HG02763 (cell line): ENCODE measurements at regions not wholly inside any gene's neighbourhood (a gene's known extent, or its start where the extent isn't known, plus 50 kb on each side); places are given as distances from the start of the nearest gene placed in this dataset.
"Not testable (repeated sequence)": the region's sequence is repeated elsewhere in the genome, so short reads cannot be mapped to it uniquely, and the experiment has no call there.

Source experiments
- ATAC-seq: cut with Tn5 transposase; IDR thresholded peaks from one replicate; pipeline ENCODE4 v1.9.1; 2021; ENCODE audit warnings: mild to moderate bottlenecking, moderate library complexity; ENCODE audit not compliant: unreplicated experiment

GRCh38 chr4:29704059-29704458 is 1016.1 kb upstream of the PCDH7 start:
- no peak for ATAC-seq

DNA sequence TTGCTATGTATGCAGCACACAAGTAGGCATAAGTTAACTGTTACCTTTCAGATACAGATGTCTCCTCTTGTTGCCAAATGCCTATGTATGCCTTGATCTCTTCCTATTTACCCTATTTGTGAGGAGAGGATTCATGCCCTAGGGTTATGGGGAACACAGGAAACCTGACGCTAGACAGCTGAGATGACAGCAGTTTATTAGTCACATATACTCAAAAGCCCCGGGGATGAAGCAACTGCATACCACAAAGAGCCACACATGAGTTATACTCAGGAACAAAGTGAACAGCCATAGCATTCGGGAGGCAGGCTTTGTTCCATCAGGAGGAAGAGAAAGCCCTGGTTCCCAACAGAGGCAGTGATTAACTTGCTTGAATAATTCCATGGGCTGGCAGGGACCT is 1011.7 kb upstream of the PCDH7 start:
- no peak for ATAC-seq

DNA sequence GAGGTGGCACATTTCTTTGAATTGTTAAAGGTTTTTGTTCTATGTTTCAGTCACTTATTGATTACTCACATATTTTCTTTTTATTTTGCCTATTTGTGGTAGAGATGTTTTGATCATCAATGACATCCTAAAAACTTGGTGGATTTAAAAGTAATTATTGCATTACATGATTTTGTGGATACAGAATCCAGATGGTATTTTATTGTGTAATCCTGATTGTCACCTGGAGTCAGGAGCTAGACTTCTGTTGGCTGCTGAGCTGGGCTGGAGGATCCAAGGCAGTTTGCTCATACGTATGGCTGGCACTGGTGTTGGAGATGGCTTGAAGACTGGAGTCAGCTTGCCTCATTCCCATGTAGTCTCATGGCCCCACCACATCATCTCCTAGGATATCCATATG is 1009.6 kb upstream of the PCDH7 start:
- no peak for ATAC-seq

DNA sequence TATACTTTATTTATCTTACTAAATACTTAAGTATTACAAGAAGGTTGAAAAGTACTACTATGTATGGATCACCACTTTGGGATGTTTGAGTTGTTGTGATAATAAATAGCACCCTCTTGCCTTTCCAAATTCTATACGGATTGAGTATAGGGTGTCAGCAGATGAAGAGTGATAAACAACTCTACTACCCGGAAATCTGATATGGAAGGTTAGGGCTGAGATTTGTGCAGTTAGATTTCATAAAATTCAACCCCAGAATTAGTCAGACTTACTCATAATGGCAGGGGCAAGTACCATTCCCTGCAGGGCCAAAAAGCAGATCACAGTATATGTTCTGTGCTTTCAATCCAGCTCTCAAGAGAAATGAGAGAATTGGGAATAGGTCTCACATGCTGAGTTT is 1008.9 kb upstream of the PCDH7 start:
- no peak for ATAC-seq

DNA sequence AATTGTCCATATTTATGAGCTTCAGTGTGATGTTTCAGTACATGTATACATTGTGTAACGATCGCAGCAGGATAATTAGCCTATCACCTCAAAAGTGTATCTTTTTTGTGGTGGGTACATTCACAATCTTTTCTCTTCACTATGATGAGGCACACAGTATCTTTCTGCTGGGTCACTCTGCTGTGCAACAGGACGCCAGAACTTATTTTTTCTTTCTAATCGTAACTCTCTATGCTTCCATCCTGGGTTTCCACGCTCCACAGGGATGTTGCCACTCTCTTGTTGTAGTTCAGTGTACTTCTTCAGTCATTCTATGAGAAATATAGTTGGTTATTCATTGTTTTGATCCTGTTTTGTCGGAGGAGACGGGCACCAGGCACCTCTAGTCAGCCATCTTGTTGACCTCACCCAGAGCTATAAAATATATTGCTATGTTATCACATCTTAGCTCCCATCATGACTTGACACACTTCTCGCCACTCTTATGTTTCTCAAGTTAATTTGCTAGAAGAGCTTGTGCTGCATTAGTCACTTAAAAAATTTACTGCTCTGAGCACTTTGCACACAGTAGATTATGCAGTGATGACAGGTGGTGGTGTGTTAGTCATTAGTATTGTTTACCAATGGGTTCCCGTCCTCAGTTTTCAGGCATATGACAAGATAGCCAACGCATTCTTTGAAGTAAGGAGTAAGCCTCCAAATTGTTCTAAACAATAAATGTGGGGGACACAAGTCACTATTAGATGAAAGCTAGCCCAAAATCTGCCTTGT is 1002.7 kb upstream of the PCDH7 start:
- no peak for ATAC-seq

DNA sequence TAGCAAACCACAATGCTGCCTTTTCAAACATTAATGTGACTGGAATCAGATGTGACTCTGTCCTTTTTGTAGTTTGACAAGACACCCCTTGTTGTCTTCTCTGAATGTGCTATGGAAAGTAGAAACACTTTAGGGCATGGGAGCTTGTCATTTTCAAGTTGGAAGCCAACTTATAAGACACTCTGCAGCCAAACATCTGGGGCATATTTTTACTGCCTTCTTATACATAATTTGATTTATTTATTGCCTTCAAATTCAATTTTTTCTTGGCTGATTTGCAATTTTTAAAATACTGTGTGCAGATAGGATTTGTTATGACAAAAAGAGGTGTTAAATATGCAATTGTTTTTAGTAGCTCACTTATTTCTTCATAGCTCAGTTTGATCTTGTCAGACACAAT is 1002.0 kb upstream of the PCDH7 start:
- ATAC-seq, result no peak

GRCh38 chr4:29722253-29722652 is 997.9 kb upstream of the PCDH7 start:
- no peak for ATAC-seq

- no peak for ATAC-seq
Measured at GRCh38 chr4:29726938-29727337, 993.2 kb upstream of the PCDH7 start.

- no peak for ATAC-seq
Measured at GRCh38 chr4:29734343-29735213, 985.6 kb upstream of the PCDH7 start.

DNA sequence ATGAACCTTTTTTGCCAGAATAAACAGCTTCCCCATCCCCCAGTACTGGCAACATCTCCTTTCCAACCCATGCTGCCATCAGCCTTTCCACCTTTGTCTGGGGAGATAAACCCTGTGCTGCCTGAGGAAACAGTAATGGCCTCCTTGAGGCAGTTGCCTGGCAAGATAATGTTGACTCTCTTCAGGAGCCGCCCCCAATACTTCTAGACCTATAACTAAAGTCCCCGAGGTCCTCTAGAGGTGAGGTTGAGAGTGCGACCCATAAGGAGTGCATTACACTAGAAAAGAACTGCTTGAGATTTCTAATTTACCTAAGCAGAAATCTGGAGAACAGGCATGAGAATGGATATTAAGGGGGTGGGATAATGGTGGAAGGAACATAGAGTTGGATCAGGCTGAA is 963.2 kb upstream of the PCDH7 start:
- no peak for ATAC-seq

- no peak for ATAC-seq
Measured at GRCh38 chr4:29762151-29762550, 958.0 kb upstream of the PCDH7 start.

GRCh38 chr4:29770627-29771026 is 949.5 kb upstream of the PCDH7 start:
- ATAC-seq, result no peak

- not testable (repeated sequence) for ATAC-seq
Measured at GRCh38 chr4:29788123-29788522, 932.0 kb upstream of the PCDH7 start.

DNA sequence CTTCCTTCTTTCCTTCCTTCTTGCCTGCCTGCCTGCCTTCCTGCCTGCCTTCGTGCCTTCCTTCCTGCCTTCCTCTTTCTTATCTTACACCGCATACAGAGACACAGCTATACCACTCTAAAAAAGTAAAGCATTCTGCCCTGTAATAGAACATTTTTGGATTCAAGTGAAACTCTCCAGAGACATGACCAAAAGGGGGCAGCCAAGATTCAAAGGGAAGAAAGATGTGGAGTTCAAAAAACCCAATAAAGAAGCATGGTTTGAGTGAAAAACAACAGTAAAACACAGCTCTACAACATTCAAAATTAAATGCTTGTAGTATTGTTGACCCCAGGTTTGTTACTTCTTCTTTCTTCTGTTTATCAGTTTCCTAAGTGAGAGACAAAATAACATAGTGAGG is 914.9 kb upstream of the PCDH7 start:
- ATAC-seq, result no peak

DNA sequence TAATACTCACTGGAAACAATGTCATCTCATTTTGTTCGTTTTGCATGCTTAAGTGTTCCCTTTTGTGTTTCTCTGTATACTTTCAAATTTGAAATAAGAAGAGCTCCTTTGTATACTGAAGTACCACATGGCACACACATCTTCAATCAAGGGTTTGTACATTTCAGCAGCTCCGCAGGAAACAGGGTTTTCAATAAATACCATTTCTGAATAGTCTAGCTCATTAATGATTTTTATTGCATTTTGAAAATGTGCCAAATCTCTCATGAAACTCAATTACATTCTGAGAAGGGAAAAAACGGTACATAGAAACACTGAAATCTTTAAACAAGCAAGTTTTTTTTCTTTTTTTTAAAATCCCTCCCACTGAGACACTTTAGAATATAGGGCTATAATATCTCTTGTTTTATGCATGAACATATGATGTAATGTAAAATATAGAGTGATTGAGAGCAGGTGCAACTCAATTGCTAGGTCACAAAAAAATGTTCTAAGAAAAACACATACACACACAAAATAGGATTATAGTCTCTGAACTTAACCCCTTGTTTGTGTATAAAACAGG is 914.2 kb upstream of the PCDH7 start:
- no peak for ATAC-seq

GRCh38 chr4:29817961-29818360 is 902.2 kb upstream of the PCDH7 start:
- ATAC-seq, result no peak

DNA sequence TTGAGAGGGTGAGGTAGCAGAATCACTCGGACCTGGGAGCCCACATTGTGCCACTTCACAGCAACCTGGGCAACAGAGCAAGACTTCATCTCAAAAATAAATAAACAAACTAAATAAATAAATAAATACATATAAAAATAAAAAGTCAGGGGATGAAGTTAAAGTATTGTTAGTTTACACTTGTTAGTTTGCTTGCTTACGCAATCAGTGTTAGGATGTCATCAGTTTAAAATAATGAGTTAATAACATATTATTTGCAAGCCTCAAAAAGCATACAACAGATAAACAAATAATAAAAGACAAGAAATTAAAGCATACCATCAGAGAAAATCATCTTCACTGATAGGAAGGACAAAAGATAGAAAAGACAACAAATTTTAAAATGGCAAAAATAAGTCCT is 891.1 kb upstream of the PCDH7 start:
- no peak for ATAC-seq

DNA sequence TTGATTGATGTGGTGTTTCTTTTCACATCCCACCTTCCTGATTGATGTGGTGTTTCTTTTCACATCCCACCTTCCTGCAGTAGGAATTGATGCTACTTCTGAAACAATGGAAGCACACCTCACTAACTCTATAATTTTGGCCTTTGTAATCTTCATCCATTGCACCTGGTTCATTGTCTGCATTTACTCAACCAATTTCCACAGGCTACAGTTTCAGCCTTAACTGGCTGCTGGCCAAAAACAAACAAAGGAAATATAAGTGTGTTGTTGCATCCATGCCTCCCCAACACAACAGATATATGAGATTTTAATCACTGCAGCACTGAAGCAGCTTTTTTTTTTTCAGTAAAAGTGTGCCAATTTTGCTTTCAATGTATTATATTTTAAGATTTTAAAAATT is 867.6 kb upstream of the PCDH7 start:
- ATAC-seq, result no peak

DNA sequence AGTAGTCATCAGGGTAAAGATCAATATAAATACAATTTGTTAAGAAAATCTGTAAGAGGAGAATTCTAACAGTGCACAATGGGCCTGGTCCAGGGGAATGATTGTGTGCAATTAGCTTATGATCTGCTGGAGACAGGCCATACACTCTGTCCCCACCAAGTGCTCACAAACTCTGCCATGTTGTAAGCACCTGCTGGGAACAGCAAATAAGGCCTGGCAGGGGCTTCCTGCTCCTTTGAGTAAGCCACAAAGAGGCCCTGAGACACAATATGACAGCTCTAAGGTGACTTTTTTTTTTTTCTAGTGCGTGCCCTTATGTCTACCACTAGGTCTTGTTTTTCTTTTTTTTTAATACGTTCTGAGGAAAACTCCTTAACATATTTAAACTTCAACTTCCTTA is 866.3 kb upstream of the PCDH7 start:
- no peak for ATAC-seq

DNA sequence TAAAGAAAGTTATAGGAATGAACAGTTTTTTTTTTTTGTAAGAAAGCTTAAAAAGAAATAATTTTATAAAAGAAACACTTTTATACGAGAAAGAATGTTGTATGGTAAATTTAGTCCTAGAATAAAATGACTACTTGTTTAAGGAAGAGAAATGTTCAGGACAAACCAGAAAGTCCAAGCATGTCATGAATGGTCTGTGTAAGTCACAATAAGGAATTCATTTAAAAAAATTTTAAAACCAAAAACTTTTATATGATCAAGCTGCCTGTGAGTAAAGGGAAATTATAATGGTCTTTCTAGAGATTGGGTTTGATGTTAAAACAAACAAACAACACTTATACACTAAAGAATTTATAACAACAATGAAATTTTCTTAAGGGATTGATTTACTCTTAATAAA is 858.9 kb upstream of the PCDH7 start:
- ATAC-seq, result no peak

GRCh38 chr4:29867412-29867811 is 852.8 kb upstream of the PCDH7 start:
- no peak for ATAC-seq

DNA sequence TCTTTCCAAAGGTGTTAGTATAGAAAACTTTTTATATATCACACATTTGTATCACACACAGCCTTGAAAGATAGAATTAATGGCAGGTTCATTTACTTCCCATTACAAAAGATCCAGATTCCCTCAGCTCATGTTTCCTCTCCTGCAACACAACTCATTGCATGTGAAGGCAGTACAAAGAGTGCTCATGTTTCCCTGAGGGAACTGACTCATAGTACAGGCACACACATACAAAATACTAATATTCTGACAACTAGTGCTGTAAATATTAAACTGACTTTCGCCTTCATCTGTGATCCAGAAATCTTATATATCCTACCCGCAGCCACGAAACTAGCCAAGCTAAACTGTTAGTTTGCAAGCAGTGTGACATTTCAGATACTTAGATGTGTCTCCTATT is 819.8 kb upstream of the PCDH7 start:
- ATAC-seq, result no peak
